ENCODE measurements at regions not wholly inside any gene's neighbourhood (a gene's known extent, or its start where the extent isn't known, plus 50 kb on each side); places are given as distances from the start of the nearest gene placed in this dataset.

- Histone ChIP-seq H2AK5ac (ENCODE audit: low read depth, low read length) (no peak overlapping the region), H2BK120ac (replicated peaks; ENCODE audit: low read depth, low read length) (no peak overlapping the region), H3K4me1 (replicated peaks in 1 of 4; ENCODE audit: control insufficient read depth in 3 of 4, insufficient read depth in 4 of 4, low read length in 3 of 4) (peaks cover 0 to 4% (median 3%) of the 10 kb centered on the region in 4 experiments; a peak in 3 of 7 replicates), H3K18ac (ENCODE audit: extremely low read depth, low read length) (peak overlapping the region; percentile 42; the same call in 1 of the 2 replicates), H3K36me3 (ENCODE audit: control insufficient read depth in 2 of 4, insufficient read depth in 4 of 4, low read length in 3 of 4) (no peaks in the 10 kb centered on the region), H2BK12ac (ENCODE audit: low read depth, low read length) (no peak overlapping the region), H3K27ac (ENCODE audit: low read depth, low read length) (no peak overlapping the region), H4K20me1 (replicated peaks in 1 of 2; ENCODE audit: control insufficient read depth in 1 of 2, insufficient read depth in 2 of 2, low read length in 2 of 2) (no peaks in the 10 kb centered on the region), H2BK5ac (ENCODE audit: low read depth, low read length) (no peak overlapping the region), H2AFZ (ENCODE audit: low read length) (peak overlapping the region; percentile 97), H3K23me2 (ENCODE audit: low read depth, low read length) (no peaks in the 10 kb centered on the region), H3K4me3 (ENCODE audit: extremely low read depth in 1 of 4, insufficient read depth in 2 of 4, low read depth in 3 of 4, low read length in 4 of 4) (no peak overlapping the region), H3K79me1 (ENCODE audit: low read depth, low read length) (no peaks in the 10 kb centered on the region), H3K79me2 (ENCODE audit: control insufficient read depth in 1 of 2, insufficient read depth in 2 of 2, low read length in 2 of 2) (no peaks in the 10 kb centered on the region), H3K4ac (replicated peaks; ENCODE audit: insufficient read length, low read depth, low read length) (no peak overlapping the region), H3K4me2 (ENCODE audit: insufficient read depth in 1 of 2, low read depth in 2 of 2, low read length in 2 of 2) (peak overlapping the region; percentile 22 to 33; a peak in 1 of 4 replicates), H4K5ac (ENCODE audit: insufficient read length, low read depth, low read length) (no peak overlapping the region), H4K91ac (replicated peaks; ENCODE audit: insufficient read length, low read length) (no peak overlapping the region), H3K9ac (replicated peaks in 1 of 4; ENCODE audit: extremely low read depth in 1 of 4, low read depth in 3 of 4, low read length in 3 of 4) (no peak overlapping the region), H3K56ac (replicated peaks; ENCODE audit: insufficient read length, low read depth, low read length) (no peak overlapping the region), H2BK20ac (ENCODE audit: low read length) (no peak overlapping the region; the same call in 1 of the 2 replicates), H3K23ac (ENCODE audit: insufficient read length) (no peak overlapping the region), H4K8ac (ENCODE audit: extremely low read depth, insufficient read depth, low read length) (no peak overlapping the region), H3K14ac (ENCODE audit: insufficient read length) (no peak overlapping the region), H3K27me3 (replicated peaks in 1 of 4; ENCODE audit: control insufficient read depth in 3 of 4, extremely low read depth in 1 of 4, insufficient read depth in 3 of 4, low read length in 3 of 4) (no peaks in the 10 kb centered on the region), H3K9me3 (ENCODE audit: insufficient read depth in 2 of 2, low read depth in 1 of 2, low read length in 1 of 2) (no peaks in the 10 kb centered on the region), H2BK15ac (ENCODE audit: low read length) (0 out of 2 replicates have a peak overlapping the region, but pooled peaks have one; percentile 62)
- WGBS, 2 experiments (ENCODE audit: extremely low coverage in 1 of 2, insufficient coverage in 1 of 2, insufficient read length in 1 of 2, insufficient replicate concordance in 2 of 2, low coverage in 1 of 2, low lambda C conversion rate in 2 of 2, missing lambda C conversion rate in 1 of 2), result 75% methylated on average over 1 of the region's 1 CpG; no CpG with 5 or more reads in 1 of the 2 experiments
- FAIRE-seq, result no peak
- POLR2A ChIA-PET (ENCODE audit: partially characterized antibody), result no interaction called here
- CTCF ChIA-PET (ENCODE audit: partially characterized antibody), result interaction anchor here (1.7 kb wide), 1 partner anchor 9 kb away, joined by 5 read pairs; no protein-coding TSS in a partner anchor
- DNase-seq (ENCODE audit: low read depth in 1 of 2, low spot score in 2 of 2), result no peak
- no peak for TF ChIP-seq RFX5 (IDR thresholded peaks at IDR 0.05; ENCODE audit: borderline replicate concordance, low read depth, low read length)
- no peak for TF ChIP-seq E2F6 (IDR thresholded peaks at IDR 0.05)
- TF ChIP-seq NRF1 (IDR thresholded peaks at IDR 0.05; ENCODE audit: low read depth, low read length), result no peak; the same call in 1 of the 2 replicates
- TF ChIP-seq ASH2L (IDR thresholded peaks at IDR 0.05; ENCODE audit: low read length), result no peak
- no peak for TF ChIP-seq NANOG (IDR thresholded peaks at IDR 0.05; ENCODE audit: insufficient read depth, low read depth, low read length, poor library complexity, severe bottlenecking)
- TF ChIP-seq EP300 (IDR thresholded peaks at IDR 0.05; ENCODE audit: borderline replicate concordance in 1 of 2, low read depth in 2 of 2, low read length in 2 of 2), result no peak
- no peak for TF ChIP-seq CTCF (IDR thresholded peaks at IDR 0.05; ENCODE audit: control extremely low read depth in 1 of 3, insufficient read depth in 1 of 3, low read depth in 1 of 3, low read length in 3 of 3)
- TF ChIP-seq SP2 (IDR thresholded peaks at IDR 0.05; ENCODE audit: low read length), result no peak
- no peak for TF ChIP-seq FOSL1 (IDR thresholded peaks at IDR 0.05; ENCODE audit: insufficient read depth, low read depth, low read length)
- no peak for TF ChIP-seq TAF1 (IDR thresholded peaks at IDR 0.05; ENCODE audit: low read depth, low read length)
- no peak for TF ChIP-seq BRCA1 (IDR thresholded peaks at IDR 0.05; ENCODE audit: low read depth, low read length)
Observed at GRCh38 chr4:173936861-173937260, 346.6 kb downstream of the FBXO8 start.
